ENCODE measurements at regions not wholly inside any gene's neighbourhood (a gene's known extent, or its start where the extent isn't known, plus 50 kb on each side); places are given as distances from the start of the nearest gene placed in this dataset.
A peak's percentile ranks its signal among the peaks of the same experiment; 100 is the strongest.

GRCh38 chr9:108544866-108545265, 310.9 kb downstream of the ACTL7B start:
- Histone ChIP-seq H3K9me3 (ENCODE audit: control insufficient read depth, insufficient read depth, low read depth, low read length) (no peaks in the 10 kb centered on the region), H3K27ac (ENCODE audit: extremely low read depth, low read depth, low read length) (no peak overlapping the region), H3K4me1 (ENCODE audit: control insufficient read depth, insufficient read depth, low read length) (no peaks in the 10 kb centered on the region), H3K36me3 (ENCODE audit: control insufficient read depth in 2 of 2, insufficient read depth in 1 of 2, low read length in 2 of 2) (no peaks in the 10 kb centered on the region), H3K4me3 (ENCODE audit: low read depth, low read length) (no peak overlapping the region)
- TF ChIP-seq ZBTB11 (tag by site-specific recombination; conservative IDR thresholded peaks at IDR 0.05; ENCODE audit: low read depth) (no peak), SP3 (tag by site-specific recombination; IDR thresholded peaks at IDR 0.05) (no peak), ZNF223 (tag by site-specific recombination; IDR thresholded peaks at IDR 0.05) (no peak)
- POLR2A ChIA-PET, result no interaction called here
- CTCF ChIA-PET, result interaction anchor here (0.5 to 3.4 kb wide), 2 partner anchors 8 to 1081 kb away, joined by 5 to 11 read pairs; no protein-coding TSS in a partner anchor

GRCh38 chr9:108543251-108543778, 312.5 kb downstream of the ACTL7B start:
- Histone ChIP-seq H3K9me3 (ENCODE audit: control insufficient read depth, insufficient read depth, low read depth, low read length) (no peaks in the 10 kb centered on the region), H3K27ac (ENCODE audit: extremely low read depth, low read depth, low read length) (no peak overlapping the region), H3K4me3 (ENCODE audit: low read depth, low read length) (no peak overlapping the region), H3K36me3 (ENCODE audit: control insufficient read depth in 2 of 2, insufficient read depth in 1 of 2, low read length in 2 of 2) (no peaks in the 10 kb centered on the region), H3K4me1 (ENCODE audit: control insufficient read depth, insufficient read depth, low read length) (no peaks in the 10 kb centered on the region)
- ChIA-PET POLR2A (interaction anchor here (0.6 kb wide), 1 partner anchor 865 kb away, joined by 4 read pairs; no protein-coding TSS in a partner anchor), CTCF (interaction anchor here (0.6 to 0.9 kb wide), 3 partner anchors 15 to 30 kb away, joined by 3 read pairs; no protein-coding TSS in a partner anchor)
- TF ChIP-seq ZNF768 (tag by site-specific recombination; IDR thresholded peaks at IDR 0.05), result no peak
- no peak for TF ChIP-seq REPIN1 (tag by site-specific recombination; IDR thresholded peaks at IDR 0.05; ENCODE audit: low read depth)
- TF ChIP-seq KLF9 (tag by site-specific recombination; IDR thresholded peaks at IDR 0.05; ENCODE audit: low read depth), result 0 out of 2 replicates have a peak, but pooled peaks have one; percentile 35
- 0 out of 2 replicates have a peak, but pooled peaks have one; percentile 30 for TF ChIP-seq GLIS2 (tag by site-specific recombination; IDR thresholded peaks at IDR 0.05)
- TF ChIP-seq SP7 (tag by site-specific recombination; IDR thresholded peaks at IDR 0.05), result peak; percentile 98
- peak; percentile 28; the same call in 1 of the 2 replicates for TF ChIP-seq ZNF335 (tag by site-specific recombination; conservative IDR thresholded peaks at IDR 0.05)
- TF ChIP-seq ZNF488 (tag by site-specific recombination; IDR thresholded peaks at IDR 0.05), result no peak
- TF ChIP-seq KLF7 (tag by site-specific recombination; IDR thresholded peaks at IDR 0.05; ENCODE audit: borderline replicate concordance), result peak; percentile 48; the same call in 1 of the 2 replicates
- TF ChIP-seq ZEB2 (tag by site-specific recombination; IDR thresholded peaks at IDR 0.05), result 0 out of 2 replicates have a peak, but pooled peaks have one; percentile 43
- peak; percentile 59 for TF ChIP-seq KLF1 (tag by site-specific recombination; IDR thresholded peaks at IDR 0.05)
- TF ChIP-seq PATZ1 (tag by site-specific recombination; IDR thresholded peaks at IDR 0.05), result peak; percentile 59
- peak; percentile 75 for TF ChIP-seq ZFP3 (tag by site-specific recombination; IDR thresholded peaks at IDR 0.05; ENCODE audit: low read depth)
- peak; percentile 76 for TF ChIP-seq ZIC2 (tag by site-specific recombination; IDR thresholded peaks at IDR 0.05)
- no peak for TF ChIP-seq ZNF621 (tag by site-specific recombination; IDR thresholded peaks at IDR 0.05)
- 0 out of 2 replicates have a peak, but pooled peaks have one; percentile 36 for TF ChIP-seq INSM2 (tag by site-specific recombination; IDR thresholded peaks at IDR 0.05)
- peak; percentile 98 for TF ChIP-seq KLF17 (tag by site-specific recombination; IDR thresholded peaks at IDR 0.05)
- peak; percentile 60; the same call in 1 of the 2 replicates for TF ChIP-seq ZNF24 (tag by site-specific recombination; IDR thresholded peaks at IDR 0.05)
- no peak for TF ChIP-seq ZNF155 (tag by site-specific recombination; IDR thresholded peaks at IDR 0.05)
- peak; percentile 94 for TF ChIP-seq WT1 (tag by site-specific recombination; IDR thresholded peaks at IDR 0.05)
- TF ChIP-seq SP3 (tag by site-specific recombination; IDR thresholded peaks at IDR 0.05), result peak; percentile 40; the same call in 1 of the 2 replicates
- 0 out of 2 replicates have a peak, but pooled peaks have one; percentile 17 for TF ChIP-seq PRDM1 (tag by site-specific recombination; IDR thresholded peaks at IDR 0.05)
